ENCODE measurements at regions not wholly inside any gene's neighbourhood (a gene's known extent, or its start where the extent isn't known, plus 50 kb on each side); places are given as distances from the start of the nearest gene placed in this dataset.

- Histone ChIP-seq H3K4me3 (no peak overlapping the region), H3K27ac (no peak overlapping the region)
- DNase-seq (ENCODE audit: low spot score): no peak
- TF ChIP-seq, protein P1, sequence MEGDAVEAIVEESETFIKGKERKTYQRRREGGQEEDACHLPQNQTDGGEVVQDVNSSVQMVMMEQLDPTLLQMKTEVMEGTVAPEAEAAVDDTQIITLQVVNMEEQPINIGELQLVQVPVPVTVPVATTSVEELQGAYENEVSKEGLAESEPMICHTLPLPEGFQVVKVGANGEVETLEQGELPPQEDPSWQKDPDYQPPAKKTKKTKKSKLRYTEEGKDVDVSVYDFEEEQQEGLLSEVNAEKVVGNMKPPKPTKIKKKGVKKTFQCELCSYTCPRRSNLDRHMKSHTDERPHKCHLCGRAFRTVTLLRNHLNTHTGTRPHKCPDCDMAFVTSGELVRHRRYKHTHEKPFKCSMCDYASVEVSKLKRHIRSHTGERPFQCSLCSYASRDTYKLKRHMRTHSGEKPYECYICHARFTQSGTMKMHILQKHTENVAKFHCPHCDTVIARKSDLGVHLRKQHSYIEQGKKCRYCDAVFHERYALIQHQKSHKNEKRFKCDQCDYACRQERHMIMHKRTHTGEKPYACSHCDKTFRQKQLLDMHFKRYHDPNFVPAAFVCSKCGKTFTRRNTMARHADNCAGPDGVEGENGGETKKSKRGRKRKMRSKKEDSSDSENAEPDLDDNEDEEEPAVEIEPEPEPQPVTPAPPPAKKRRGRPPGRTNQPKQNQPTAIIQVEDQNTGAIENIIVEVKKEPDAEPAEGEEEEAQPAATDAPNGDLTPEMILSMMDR (IDR thresholded peaks at IDR 0.05): no peak
Observed at GRCh38 chr4:132542228-132542627, 606.9 kb upstream of the PCDH10 start.

DNA sequence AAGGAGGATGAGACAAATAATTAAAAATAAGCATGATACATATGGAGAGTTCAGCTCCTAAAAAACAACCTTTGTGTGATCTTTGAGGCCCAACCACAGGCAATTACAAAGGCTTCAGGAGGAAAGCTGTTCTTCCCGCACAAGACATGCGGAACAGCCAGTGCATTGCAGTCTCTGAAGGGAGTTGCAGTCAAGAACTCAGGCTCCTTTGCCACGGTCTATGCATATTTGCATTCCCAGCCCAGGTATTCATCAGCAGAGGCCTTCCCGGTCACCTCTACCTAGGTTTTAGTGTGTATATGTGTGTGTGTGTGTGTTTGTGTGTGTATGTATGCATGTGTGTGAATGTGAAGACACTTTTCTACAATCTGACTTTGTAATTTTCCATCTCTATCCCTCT is 600.6 kb upstream of the PCDH10 start:
- H3K27ac ChIP-seq: no peak overlapping the region
- no peak overlapping the region for H3K4me3 ChIP-seq
- no peak for DNase-seq (ENCODE audit: low spot score)
- TF ChIP-seq, protein P1 (IDR thresholded peaks at IDR 0.05): no peak

- no peak overlapping the region for H3K27ac ChIP-seq
- TF ChIP-seq, protein P1 (IDR thresholded peaks at IDR 0.05): no peak
- DNase-seq (ENCODE audit: low spot score): no peak
- H3K4me3 ChIP-seq: no peak overlapping the region
Observed at GRCh38 chr4:132556316-132556715, 592.8 kb upstream of the PCDH10 start.

DNA sequence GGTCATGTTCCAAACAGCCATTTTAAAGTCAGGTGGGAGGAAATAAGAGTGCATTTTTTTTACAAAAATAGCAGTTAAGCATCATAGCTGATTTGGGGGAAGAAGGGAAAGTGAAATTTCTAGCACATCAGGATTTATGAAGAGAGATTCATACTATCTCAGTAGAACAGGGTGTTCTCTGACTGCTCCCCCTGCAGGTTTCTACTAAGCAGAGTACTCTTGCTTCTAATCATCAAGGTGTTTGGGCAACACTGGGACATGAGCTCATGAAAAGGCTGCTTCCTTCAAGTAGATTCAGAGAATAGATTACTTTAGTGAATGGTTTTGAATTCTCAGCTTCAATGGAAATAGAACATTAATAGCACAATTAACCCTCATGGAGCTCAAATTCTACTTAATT is 591.4 kb upstream of the PCDH10 start:
- TF ChIP-seq, protein P1 (IDR thresholded peaks at IDR 0.05): no peak

GRCh38 chr4:132564920-132565319 is 584.2 kb upstream of the PCDH10 start:
- H3K4me3 ChIP-seq: no peak overlapping the region
- H3K27ac ChIP-seq: no peak overlapping the region
- TF ChIP-seq, protein P1 (IDR thresholded peaks at IDR 0.05): no peak
- DNase-seq (ENCODE audit: low spot score): no peak

More for the DNA sequence above, 591.4 kb upstream of the PCDH10 start:
- no peak overlapping the region for H3K27ac ChIP-seq
- H3K4me3 ChIP-seq: no peak overlapping the region
- no peak for DNase-seq (ENCODE audit: low spot score)

- Histone ChIP-seq H3K27ac (no peak overlapping the region), H3K4me3 (no peak overlapping the region)
- TF ChIP-seq, protein P1 (IDR thresholded peaks at IDR 0.05): no peak
- no peak for DNase-seq (ENCODE audit: low spot score)
Observed at GRCh38 chr4:132565542-132565941, 583.6 kb upstream of the PCDH10 start.

GRCh38 chr4:132572210-132572609 is 576.9 kb upstream of the PCDH10 start:
- H3K27ac ChIP-seq: no peak overlapping the region
- H3K4me3 ChIP-seq: no peak overlapping the region
- no peak for DNase-seq (ENCODE audit: low spot score)
- TF ChIP-seq, protein P1 (IDR thresholded peaks at IDR 0.05): no peak

All from coronary artery (tissue), 2 donors.